SW 1271 (cell line): ENCODE measurements at regions not wholly inside any gene's neighbourhood (a gene's known extent, or its start where the extent isn't known, plus 50 kb on each side); places are given as distances from the start of the nearest gene placed in this dataset.

ENCODE experiments used
- DNase-seq, 2 experiments: peaks; one replicate each; lab custom pipeline; 2025; lab: John Stamatoyannopoulos, UW

GRCh38 chr11:69545976-69546617, 64.6 kb downstream of the LINC01488 start:
- no peak for DNase-seq

- no peak for DNase-seq
Measured at GRCh38 chr11:69546735-69547370, 65.4 kb downstream of the LINC01488 start.

GRCh38 chr11:69550846-69551245, 69.4 kb downstream of the LINC01488 start:
- DNase-seq = no peak

- DNase-seq = no peak
Measured at GRCh38 chr11:69551963-69552362, 70.5 kb downstream of the LINC01488 start.

GRCh38 chr11:69552951-69553350, 71.5 kb downstream of the LINC01488 start:
- no peak for DNase-seq

- no peak for DNase-seq
Measured at GRCh38 chr11:69553416-69554357, 72.2 kb downstream of the LINC01488 start.

GRCh38 chr11:69554849-69555248, 73.4 kb downstream of the LINC01488 start:
- no peak for DNase-seq

- no peak for DNase-seq
Measured at GRCh38 chr11:69557266-69557665, 75.8 kb downstream of the LINC01488 start.

GRCh38 chr11:69558519-69558941, 77.1 kb downstream of the LINC01488 start:
- no peak for DNase-seq

GRCh38 chr11:69559181-69559580, 77.7 kb downstream of the LINC01488 start:
- no peak for DNase-seq

- DNase-seq = no peak
Measured at GRCh38 chr11:69560141-69560790, 78.8 kb downstream of the LINC01488 start.

- no peak for DNase-seq
Measured at GRCh38 chr11:69562302-69562701, 78.7 kb upstream of the CCND1 start.

GRCh38 chr11:69562816-69563215, 78.1 kb upstream of the CCND1 start:
- DNase-seq = no peak

GRCh38 chr11:69563306-69563705, 77.7 kb upstream of the CCND1 start:
- DNase-seq = no peak

GRCh38 chr11:69563946-69564775, 76.8 kb upstream of the CCND1 start:
- no peak for DNase-seq

GRCh38 chr11:69566001-69566400, 75.0 kb upstream of the CCND1 start:
- no peak for DNase-seq

- no peak for DNase-seq
Measured at GRCh38 chr11:69567951-69568808, 72.8 kb upstream of the CCND1 start.

GRCh38 chr11:69568809-69569097, 72.2 kb upstream of the CCND1 start:
- no peak for DNase-seq

GRCh38 chr11:69569306-69570200, 71.4 kb upstream of the CCND1 start:
- DNase-seq = no peak
